ENCODE measurements at regions not wholly inside any gene's neighbourhood (a gene's known extent, or its start where the extent isn't known, plus 50 kb on each side); places are given as distances from the start of the nearest gene placed in this dataset.

GRCh38 chr10:131657318-131657984, 243.4 kb upstream of the PPP2R2D start:
- TF ChIP-seq CTCF (IDR thresholded peaks at IDR 0.05; ENCODE audit: poor library complexity) (no peak), EZH2 (IDR thresholded peaks at IDR 0.05; ENCODE audit: borderline replicate concordance) (no peak)
